Hematopoietic multipotent progenitor cell treated with erythropoietin and hydrocortisone succinate and interleukin-3 and kit ligand, for 15 days (in vitro differentiated cells): ENCODE measurements at regions not wholly inside any gene's neighbourhood (a gene's known extent, or its start where the extent isn't known, plus 50 kb on each side); places are given as distances from the start of the nearest gene placed in this dataset.

Source experiments
- DNase-seq: peaks from one replicate; pipeline ENCODE4 v3.0.0-alpha.2; 2015; ENCODE audit warnings: low spot score

DNA sequence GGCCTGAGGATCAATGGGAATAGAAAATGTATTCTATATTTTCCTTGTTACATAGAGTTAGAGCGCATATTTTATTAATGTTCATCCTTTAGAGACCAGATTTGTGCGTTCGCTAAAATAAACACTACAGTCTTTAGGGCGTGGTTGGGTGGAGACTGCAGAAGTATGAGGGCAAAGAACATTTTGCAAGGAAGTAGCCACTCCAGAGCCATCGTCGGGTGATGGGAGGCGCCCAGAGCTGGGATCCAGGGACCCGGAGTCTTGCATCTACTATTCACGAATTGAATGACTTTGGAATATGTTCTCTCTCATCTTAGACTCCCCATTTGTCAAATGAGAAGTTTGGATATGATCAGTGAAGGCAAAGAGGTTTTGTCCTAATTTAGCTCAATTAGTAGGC lies 154.2 kb upstream of the IRX6 start:
- no peak for DNase-seq

DNA sequence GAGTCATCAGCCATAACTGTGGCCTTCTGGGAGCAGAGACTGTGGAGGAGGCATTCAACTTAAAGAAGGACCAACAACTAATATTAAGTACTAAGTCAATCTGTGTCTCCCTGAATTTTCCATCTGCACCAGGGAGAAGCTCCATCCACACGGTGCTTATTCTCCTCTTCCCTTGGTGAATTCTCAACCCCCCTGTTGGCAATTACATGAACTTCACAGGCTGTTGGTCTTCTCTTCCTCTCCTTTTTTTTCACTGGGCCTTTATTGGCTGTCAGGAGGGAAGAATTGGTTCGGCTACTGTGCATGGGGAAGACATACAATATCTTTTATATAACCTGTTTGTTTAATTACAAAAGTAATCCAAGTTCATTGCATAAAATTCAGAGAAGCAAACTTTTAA lies 152.8 kb upstream of the IRX6 start:
- DNase-seq = no peak

DNA sequence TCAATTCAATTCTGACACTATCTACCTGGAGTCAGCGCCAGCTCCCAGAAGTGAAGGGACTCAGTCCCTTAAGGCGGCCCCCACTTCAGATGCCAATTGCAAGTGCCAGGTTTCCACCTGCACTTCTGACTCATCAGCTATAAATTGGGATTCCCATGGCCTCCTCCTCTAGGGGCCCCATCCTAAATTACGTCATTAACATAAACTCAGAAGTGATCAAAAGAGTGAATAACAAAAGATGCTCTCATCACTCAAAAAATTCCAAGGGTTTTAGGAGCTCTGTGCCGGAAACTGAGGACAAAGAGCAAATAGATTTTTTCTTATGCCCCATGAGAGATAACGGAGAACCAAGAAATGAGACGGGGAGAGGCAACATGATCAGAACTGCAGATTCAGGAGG lies 148.6 kb upstream of the IRX6 start:
- DNase-seq = no peak

DNA sequence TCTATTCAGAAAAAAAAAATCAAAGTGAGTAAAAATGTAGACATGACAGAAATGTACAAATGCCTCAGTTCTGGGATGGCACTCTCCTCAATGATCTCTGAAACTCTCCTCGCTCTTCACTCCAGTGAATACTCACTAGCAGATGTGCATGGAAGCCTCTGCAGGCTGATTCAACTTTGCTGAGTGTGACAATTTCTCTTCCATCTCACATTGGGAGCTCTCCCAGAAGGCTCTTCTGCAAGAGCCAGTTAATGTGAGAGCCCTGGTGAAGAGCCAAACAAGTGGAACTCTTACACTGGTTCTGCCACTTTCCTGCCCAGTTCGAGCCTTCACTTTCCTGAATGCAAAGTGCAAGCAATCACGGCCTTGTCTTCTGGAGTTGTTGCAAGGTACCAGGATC lies 147.1 kb upstream of the IRX6 start:
- no peak for DNase-seq

DNA sequence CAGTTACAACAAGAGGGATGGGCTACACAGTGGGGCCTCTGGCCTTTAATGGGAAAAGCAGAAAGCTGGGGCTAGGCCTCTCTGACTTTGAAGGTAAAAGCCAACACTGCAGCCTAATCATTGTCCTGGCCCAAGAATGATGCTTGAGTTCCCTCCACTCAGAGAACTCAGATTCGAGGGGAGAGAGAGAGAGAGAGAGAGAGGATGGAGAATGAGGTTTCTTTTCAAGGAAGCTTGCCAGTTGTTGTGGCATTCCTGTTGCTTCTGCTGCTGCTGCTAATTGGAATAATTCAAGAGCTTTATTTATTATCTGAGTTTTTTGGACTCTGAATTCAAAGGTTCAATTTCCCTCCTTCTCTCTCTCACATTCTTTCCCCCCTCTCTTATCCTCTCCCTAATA lies 144.6 kb upstream of the IRX6 start:
- no peak for DNase-seq

DNA sequence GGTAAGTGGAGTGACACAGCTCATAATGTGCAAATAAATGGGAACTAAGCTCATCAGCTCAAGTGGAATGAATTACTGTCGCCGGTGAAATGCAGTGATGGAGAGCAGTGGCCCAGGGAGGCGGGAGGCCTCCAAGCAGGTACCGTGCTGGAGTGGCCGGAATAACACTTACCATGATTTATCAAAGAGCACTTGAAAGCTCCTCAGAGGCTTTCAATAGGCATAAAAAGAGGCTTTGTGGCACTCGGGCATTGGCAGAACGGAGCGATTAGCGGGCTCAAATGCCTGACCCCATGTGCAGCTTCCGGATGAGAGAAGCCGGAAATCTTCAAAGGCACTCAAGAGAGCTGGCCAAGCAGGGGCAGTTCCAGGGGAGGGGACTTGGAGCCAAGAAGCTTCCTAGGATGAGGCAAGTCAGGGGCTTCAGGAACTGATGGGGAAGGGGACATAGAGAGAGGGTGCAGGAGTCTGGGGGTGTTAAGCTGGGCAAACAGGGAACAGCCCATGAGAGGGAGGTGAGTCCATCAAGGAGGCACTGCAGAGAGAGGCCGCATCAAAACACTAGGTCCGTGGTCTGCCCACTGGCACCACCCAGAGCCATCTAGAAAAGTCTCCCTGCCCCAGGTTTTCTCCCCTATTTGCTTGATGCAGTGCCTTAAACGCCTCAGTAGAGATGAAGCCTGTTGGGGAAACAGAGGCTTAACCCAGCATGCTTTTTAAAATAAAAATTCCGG lies 144.0 kb upstream of the IRX6 start:
- DNase-seq = no peak

DNA sequence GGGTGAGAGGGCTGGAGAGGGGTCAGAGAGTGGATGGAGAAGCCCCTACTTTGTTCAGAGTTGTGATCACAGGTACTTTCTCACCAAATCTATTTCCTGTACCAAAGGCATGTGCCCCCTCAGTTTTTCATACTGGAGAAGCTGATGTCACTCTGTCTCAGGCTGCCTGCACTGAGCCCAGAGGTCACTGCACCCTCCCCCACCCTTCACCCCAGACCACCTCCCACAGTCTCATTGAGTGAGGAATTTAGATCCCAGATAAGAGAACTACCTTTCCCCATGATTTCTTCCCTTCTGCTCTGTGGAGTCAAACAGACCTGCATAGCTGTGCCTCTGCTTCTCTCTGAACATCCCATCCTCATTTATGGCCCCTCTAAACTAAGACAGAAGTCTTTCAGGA lies 140.0 kb upstream of the IRX6 start:
- no peak for DNase-seq

DNA sequence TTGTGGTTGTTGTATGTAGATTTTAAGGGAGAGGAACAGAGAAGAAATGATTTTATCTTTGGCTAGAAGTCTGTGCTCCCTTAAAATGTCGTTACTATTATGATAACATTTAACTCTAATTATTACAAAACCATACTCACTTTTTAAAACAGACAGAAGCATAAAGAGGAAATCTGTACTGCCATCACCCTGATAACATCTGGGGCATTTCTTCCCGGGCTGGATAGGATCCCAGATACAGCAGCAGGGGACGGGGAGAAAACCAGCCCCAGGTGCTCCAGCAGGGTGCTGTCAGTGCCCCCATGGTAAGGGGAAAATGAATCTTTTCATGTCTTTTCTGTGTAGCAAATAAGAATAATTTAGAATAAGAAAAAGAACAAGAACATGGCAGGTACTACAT lies 139.4 kb upstream of the IRX6 start:
- DNase-seq = no peak

DNA sequence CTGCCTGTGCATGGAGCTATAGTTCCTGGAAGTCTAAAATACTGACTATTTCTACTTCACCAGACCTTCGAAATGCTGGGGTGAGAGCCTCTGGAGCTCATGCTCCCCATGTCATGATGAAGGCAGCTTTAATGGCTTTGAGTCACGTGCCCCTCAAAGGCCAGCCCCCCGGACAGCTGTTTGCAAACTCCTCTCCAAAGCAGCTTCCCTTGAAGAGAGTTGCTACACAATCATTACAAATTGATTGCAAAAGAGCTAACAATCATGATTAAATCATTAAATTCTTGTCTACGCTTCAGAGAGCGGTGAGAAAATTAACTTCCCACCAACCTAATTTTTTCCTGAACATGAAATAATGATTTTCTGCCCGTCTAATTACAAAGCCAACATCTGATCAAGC lies 134.8 kb upstream of the IRX6 start:
- DNase-seq = no peak

DNA sequence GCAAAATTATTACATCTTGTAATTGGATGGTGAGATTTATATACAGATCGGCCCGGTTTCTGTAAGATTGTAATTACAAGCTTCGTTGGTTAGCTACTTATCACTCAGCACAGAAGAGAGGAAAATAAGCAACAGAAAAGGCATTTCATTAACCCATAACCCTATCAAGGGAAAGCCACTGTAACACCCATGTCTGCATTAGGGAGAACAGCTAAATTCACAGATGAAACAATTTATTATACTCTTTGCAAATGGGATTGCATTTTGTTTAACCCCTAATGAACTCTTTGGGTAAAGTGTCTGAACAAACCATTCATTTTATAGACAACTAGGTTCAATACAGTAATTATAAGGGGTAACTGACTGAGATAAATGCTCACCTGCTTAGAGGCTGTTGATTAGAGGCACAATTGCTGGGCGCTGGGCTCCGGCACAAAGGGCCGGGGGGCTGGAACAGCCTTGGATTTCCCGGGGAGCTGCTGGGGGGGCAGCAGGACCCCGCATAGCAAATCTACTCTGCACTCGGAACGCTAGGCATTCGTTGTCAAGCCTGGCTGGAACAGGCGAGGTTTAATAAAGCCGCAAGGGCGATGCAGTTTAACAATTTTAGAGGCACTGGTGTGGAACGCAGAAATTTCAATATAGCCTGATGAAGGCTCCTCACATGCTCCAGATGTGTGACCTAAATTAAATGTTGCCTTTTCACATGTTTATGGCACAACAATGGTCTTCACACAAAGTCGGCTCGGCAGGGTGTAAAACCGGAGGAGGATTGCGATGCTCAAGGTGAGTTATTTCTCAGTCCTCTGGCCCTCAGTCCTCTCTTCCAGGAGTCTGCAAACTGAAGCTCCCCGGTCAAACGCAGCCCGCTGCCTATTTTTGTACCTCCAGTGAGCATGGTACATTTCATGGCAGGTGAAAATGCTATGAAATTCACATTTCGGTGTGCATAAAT lies 134.0 kb upstream of the IRX6 start:
- no peak for DNase-seq

DNA sequence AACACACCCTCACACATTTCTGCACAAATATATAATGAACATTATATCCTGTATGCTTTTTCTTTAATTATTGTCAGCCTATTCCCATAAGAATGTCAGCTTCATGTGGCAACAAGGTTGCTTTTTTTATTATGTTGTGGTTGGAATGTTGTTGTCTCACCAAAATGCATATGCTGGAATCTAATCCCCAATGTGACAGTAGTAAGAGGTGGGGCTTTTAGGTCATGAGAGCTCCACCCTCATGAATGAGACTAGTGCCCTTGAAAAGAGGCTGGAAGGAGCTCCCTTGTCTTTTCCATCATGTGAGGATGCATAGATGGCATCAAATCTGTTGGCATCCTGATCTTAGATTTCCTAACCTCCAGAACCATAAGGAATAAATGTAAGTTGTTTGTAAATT lies 131.3 kb upstream of the IRX6 start:
- no peak for DNase-seq

DNA sequence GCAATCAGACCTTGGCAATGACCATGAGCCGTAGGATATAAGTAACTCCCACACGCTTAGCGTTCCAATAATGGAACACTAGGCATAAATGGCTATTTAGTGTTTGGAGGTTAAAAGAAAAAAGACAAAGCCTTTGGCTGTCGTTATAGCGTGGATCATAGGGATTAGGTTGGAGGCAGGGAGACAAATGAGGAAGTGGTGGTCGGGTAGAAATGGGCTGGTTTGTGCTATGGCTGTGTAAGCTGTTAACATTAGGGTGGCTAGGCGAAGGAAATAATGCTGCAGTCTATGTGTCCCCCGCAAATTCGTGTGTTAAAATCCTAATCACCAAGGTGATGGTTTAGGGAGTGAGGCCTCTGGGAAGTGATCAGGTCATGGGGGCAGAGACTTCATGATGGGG lies 120.4 kb upstream of the IRX6 start:
- DNase-seq = no peak

DNA sequence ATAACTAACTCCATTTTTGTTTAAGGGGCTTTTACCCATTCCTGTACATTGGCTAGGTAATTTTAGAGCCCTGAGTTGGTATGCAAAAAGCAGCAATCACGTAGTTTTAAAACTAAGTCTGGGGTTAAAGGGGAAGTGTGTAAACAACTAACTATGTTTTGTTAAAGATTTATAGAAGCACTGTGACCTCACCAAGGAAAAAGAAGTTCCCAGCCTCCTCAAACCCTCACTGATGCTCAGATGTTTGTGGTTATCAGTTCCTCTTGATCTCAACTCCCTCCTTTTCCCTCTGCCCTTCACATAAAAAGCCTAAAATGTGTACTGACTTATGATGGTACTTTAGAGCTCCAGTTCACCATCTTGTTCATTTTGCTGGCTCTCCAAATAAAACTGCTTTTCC lies 119.9 kb upstream of the IRX6 start:
- no peak for DNase-seq

DNA sequence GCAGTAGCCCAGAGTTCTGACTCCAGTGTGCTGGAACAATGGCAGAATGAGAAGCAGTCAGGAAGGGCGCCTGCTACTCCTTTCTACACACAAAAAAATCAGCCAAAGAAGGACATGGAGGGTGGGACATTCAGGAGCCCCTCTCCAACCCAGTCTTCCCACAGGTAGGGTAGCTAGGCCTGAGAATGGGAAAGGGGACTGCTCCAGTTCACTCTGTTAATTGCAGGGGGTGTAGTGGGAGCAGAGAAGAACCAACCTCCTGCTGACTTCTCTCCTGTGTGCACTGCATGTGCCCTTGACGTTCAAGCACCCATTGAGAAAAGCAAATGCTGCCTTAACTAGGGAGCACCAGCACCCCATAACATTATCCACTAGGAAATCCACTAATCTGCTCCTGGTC lies 119.1 kb upstream of the IRX6 start:
- no peak for DNase-seq

DNA sequence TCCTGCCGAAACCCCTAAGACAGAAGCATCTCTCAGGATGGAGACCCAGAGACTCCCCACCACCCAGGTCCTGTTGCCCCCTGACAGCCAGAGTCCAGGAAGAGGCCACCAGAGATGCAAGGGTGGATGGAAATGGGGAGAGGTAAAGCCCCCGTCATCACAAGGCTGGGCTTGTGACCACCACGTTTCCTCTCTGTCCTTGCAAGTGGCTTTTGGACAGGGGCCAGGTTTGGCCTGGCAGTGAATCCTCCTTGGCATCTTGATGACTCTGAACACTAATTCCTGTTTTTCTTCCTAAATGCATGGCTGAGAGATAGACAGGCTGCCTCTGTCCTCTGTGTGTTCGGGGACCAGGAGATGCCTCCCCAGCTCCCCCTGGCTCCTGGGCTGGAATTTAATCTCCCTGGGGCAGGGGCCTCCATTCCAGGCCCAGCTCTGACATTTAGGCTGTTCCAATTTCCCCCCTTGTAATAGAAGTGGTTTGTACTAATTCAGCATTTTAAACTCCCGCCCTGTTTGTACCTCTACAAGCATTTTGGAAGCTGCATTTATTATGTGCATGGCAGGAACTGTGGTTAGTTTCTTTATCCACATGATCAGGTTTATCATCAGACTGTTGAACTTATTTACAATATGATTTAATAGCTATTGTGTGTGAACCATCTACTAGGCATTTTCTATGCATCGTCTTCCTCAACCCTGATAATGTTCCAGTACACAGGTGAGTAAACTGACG lies 116.1 kb upstream of the IRX6 start:
- no peak for DNase-seq

DNA sequence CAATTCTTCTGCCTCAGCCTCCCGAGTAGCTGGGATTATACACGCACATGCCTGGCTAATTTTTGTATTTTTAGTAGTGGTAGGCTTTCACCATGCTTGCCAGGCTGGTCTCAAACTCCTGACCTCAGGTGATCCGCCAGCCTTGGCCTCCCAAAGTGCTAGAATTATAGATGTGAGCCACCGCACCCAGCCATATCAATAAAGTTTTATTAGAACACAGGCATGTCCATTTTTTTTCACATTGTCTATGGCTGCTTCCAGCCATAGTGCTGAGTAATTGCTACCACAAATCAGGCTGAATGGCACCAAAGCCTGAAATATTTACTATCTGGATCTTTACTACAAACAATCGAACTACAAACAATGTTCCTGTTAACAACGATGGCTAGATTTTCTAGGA lies 114.4 kb upstream of the IRX6 start:
- DNase-seq = no peak

DNA sequence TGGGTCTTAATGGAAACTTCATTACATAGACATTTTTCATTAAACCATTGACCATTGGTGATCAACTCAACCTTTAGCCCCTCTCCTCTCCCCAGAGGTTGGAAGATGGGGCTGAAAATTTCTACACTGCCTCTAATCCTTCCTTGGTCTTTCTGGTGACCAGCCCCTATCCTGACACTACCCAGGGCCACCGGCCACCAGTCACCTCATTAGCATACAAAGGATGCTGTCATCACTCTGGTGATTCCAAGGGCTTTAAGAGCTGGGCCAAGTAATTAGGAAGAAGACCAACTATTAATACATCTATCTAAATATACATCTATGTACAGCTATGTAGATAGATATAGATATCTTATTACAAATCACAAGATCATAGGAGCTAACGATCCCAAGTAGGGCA lies 111.2 kb upstream of the IRX6 start:
- DNase-seq = no peak

DNA sequence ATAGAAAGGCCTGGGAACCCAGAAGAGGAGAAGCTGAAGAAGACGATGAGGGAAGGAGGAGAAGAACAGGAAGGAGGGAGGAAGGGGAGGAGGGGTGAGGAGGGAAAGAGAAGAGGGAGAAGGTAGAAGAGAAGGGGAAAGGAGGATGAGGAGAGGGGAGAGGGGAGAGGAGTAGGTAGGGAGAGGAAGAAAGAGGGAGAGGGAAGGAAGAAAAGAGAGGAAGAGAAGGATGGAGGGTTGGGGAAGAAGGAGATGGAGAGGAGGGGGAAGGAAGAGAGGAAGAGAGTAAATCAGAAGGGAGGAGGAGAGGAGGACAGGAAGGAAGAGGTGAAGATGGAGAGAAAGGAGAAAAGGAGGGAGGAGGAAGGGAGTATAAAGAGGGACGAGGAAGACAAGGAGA lies 109.6 kb upstream of the IRX6 start:
- DNase-seq = no peak

DNA sequence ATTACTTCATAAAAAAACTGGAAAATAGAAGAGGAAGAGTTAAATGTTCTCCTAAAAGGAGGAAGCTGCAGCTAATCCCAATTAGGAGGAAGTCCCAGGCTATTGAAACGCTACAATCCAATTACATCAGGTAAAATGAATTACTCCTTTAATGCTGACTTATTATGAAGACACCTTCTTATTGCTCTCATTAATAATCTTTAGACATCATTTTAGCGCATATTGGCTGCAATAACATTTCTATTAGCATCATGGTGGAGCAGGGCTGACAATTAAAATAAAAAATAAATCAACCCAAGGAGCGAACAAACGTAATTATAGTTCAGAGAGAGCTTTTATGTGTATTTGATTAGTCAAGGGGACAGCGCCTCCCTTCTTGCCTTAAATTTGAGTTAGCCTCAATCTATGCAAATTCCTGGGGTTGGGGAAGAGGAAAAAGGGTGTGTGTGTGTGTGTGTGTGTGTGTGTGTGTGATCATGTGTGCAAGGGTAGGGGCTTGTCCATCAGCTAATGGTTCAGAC lies 109.0 kb upstream of the IRX6 start:
- no peak for DNase-seq

DNA sequence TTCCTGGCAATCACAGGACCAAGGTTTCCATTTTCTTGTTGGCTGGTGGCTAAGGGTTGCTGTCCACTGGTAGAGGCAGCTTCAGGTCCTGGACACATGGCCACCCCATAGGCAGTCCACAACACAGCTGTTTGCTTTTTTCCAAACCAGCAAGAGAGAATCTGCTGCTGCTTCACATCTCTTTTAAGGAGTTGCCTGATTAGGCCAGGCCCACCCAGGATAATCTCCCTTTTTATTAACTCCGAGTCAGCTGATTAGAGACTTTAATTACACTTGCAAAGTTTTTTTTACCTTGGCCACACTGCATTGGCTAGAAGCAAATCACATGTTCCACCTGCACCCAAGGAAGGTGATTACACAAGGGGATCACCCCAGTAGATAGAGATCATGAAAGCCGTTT lies 106.6 kb upstream of the IRX6 start:
- DNase-seq = no peak

DNA sequence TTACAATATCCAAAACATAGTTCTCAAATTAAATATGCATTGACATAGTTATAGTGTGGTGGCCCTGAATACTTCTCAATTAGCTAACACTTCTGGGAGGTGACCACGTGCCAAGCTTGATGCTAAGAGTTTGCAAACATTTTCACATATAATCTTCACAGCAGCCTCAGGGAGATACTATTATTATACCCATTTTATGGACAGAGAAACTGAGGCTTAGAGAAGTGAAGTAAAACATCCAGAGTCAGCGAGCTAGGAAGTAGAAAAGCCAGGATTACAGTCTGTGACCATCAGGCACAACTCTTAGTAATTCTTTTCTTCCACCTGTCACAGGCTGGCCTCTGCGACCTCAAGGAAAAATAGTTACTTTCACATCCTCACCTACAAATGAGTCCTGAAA lies 102.2 kb upstream of the IRX6 start:
- no peak for DNase-seq

DNA sequence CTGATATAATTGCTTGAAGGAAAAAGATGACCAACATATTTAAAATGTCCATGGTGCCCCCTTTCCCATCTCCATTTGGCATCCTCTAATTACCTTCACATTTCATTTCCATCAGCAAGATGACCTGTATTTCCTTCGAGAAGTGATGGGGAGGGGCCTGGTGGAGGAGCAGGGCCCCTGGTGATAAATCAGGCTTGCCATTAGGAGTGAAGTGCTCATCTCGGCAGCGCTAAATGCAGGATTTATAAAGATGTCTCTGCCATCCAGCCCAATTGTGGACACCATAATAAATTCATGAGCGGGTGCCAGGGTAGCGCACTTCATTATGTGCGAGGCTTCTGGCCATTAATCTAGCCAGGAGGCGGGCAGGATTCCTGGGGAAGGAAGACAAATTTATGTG lies 101.5 kb upstream of the IRX6 start:
- no peak for DNase-seq
